Heart left ventricle (tissue), 16 donors: ENCODE measurements at regions not wholly inside any gene's neighbourhood (a gene's known extent, or its start where the extent isn't known, plus 50 kb on each side); places are given as distances from the start of the nearest gene placed in this dataset.

ENCODE experiments used
- ATAC-seq, 4 donors: fragments of 200-7000 bp; cut with Tn5 transposase; one replicate each; pipeline ENCODE4 v1.9.1; 2020 to 2022; ENCODE audit warnings: moderate library complexity in 4 of 4, mild to moderate bottlenecking in 3 of 4, moderate number of reproducible peaks in 1 of 4
- DNase-seq, 5 donors: peaks; one replicate each; pipeline ENCODE4 v3.0.0-alpha.2; 2020
- H3K27ac ChIP-seq, 12 donors: fragments of 200-600 bp; sonication (generic) in 4 of 12; one replicate each; pipeline versions ENCODE4 v1.5.0 to v1.8.0; 2016 to 2022; ENCODE audit warnings: mild to moderate bottlenecking in 2 of 12
- H3K27me3 ChIP-seq, 9 donors: fragments of 200-600 bp; sonication (generic) in 2 of 9; one replicate each; pipeline versions ENCODE4 v1.5.1 to v1.8.0; 2016 to 2022; ENCODE audit warnings: mild to moderate bottlenecking in 3 of 9
- H3K36me3 ChIP-seq, 9 donors: fragments of 200-600 bp; sonication (generic) in 2 of 9; one replicate each; pipeline versions ENCODE4 v1.5.0 to v1.8.0; 2018 to 2022; ENCODE audit warnings: mild to moderate bottlenecking in 2 of 9
- H3K4me1 ChIP-seq, 12 donors: fragments of 200-600 bp; sonication (generic) in 4 of 12; one replicate each; pipeline versions ENCODE4 v1.5.0 to v1.8.0; 2016 to 2022; ENCODE audit warnings: mild to moderate bottlenecking in 3 of 12
- H3K4me3 ChIP-seq, 12 donors: fragments of 200-600 bp; sonication (generic) in 4 of 12; one replicate each; pipeline versions ENCODE4 v1.5.0 to v1.8.0; 2017 to 2022; ENCODE audit warnings: mild to moderate bottlenecking in 9 of 12, moderate library complexity in 4 of 12
- H3K9me3 ChIP-seq, 12 donors: fragments of 200-600 bp; sonication (generic) in 4 of 12; one replicate each; pipeline versions ENCODE4 v1.5.0 to v1.8.0; 2016 to 2022; ENCODE audit warnings: mild to moderate bottlenecking in 1 of 12
- CTCF ChIP-seq, 12 donors: fragments of 200-600 bp; sonication (generic) in 4 of 12; IDR thresholded peaks; one replicate each; pipeline versions ENCODE4 v1.5.0 to v1.8.0; 2018 to 2022; ENCODE audit warnings: antibody characterized with exemption in 12 of 12, mild to moderate bottlenecking in 5 of 12
- POLR2A ChIP-seq, 2 donors: fragments of 450-650 bp; IDR thresholded peaks; one replicate each; pipeline ENCODE4 v1.6.1; 2017; ENCODE audit warnings: antibody characterized with exemption in 2 of 2, mild to moderate bottlenecking in 2 of 2, moderate library complexity in 2 of 2
- WGBS, 4 donors: extraction: QIAGEN DNeasy Blood & Tissue Kit in 2 of 4; methylation state at CpG; one replicate each; pipeline versions ENCODE4 v1.1.5 to v1.1.7; 2013 to 2018; 5-methylcytosine and 5-hydroxymethylcytosine counted together
- intact Hi-C, 10 donors: fragments of 100-400 bp; cut with DNase I; formaldehyde crosslinking; loops; one replicate each; pipeline versions ENCODE4 v1.11.1 to v1.14.2; 2022
- donor health status: ischemic (EF 13 %, LVEDD 7.1; RV severe dilation, severe dysfunction).
- donor health status: healthy with polysubstance abuse.
- donor health status: DM: no; HTN: yes; CAD: no.
- donor health status: DM: no; HTN: no; CAD: no.
- donor health status: ischemic (EF 25% LVEDD 6.9; RV normal size, moderate dysfunction).
- donor health status: ischemic (EF 25% LVEDD 5.7; RV mildly dilated, moderate dysfunction).
- donor health status: healthy.
- donor health status: DM: yes; HTN: yes; CAD: no.
- donor health status: ischemic (EF 35%, LVEDD 5.7; RV mildly dilated, moderate dysfunction).
- donor health status: nonischemic (EF 11% LVEDD 7.7; RV severe dilation, severe dysfunction).
- donor health status: DM: yes; HTN: yes; CAD: no.
- donor health status: PGD.
- donor health status: ischemic (EF 29% LVEDD 5.4; RV normal size, mild dysfunction).
- donor health status: nonischemic (EF 23%, LVEDD 6.1; RV moderate dilation, normal function).

- 49 to 76% (median 61%) methylated on average over 4 to 6 of the region's 6 CpGs for WGBS, 4 donors
- intact Hi-C loops = no loop called here
- no peak for DNase-seq
- Histone ChIP-seq H3K4me1 (peaks cover 0 to 10% (median 0%) of the 10 kb centered on the region in 12 donors), H3K36me3 (no peaks in the 10 kb centered on the region), H3K9me3 (peaks cover 0 to 9% (median 0%) of the 10 kb centered on the region in 12 donors), H3K4me3 (no peak overlapping the region), H3K27me3 (peaks cover 0 to 18% (median 0%) of the 10 kb centered on the region in 9 donors), H3K27ac (no peak overlapping the region)
- ATAC-seq = no peak
- TF ChIP-seq POLR2A (IDR thresholded peaks at IDR 0.05) (no peak), CTCF (IDR thresholded peaks at IDR 0.05) (no peak)
These were observed 61.5 kb downstream of the FBXO2 start for GRCh38 chr1:11592752-11593151.

- DNase-seq (no peak), ATAC-seq (no peak)
- no peak for TF ChIP-seq CTCF (IDR thresholded peaks at IDR 0.05)
- TF ChIP-seq POLR2A (IDR thresholded peaks at IDR 0.05) = no peak
- no peak overlapping the region for H3K4me3 ChIP-seq
- H3K27ac ChIP-seq = no peak overlapping the region
- peaks cover 0 to 18% (median 0%) of the 10 kb centered on the region in 9 donors for H3K27me3 ChIP-seq
- 59 to 94% (median 62%) methylated on average over 3 of the region's 3 CpGs for WGBS, 4 donors
- no peaks in the 10 kb centered on the region for H3K36me3 ChIP-seq
- H3K4me1 ChIP-seq = peaks cover 0 to 10% (median 0%) of the 10 kb centered on the region in 12 donors
- intact Hi-C loops = no loop called here
- H3K9me3 ChIP-seq = peaks cover 0 to 10% (median 0%) of the 10 kb centered on the region in 12 donors
These were observed 63.8 kb downstream of the FBXO2 start for GRCh38 chr1:11590395-11590794.
